Left lung (tissue), 4 donors: ENCODE measurements at regions not wholly inside any gene's neighbourhood (a gene's known extent, or its start where the extent isn't known, plus 50 kb on each side); places are given as distances from the start of the nearest gene placed in this dataset.

Experiments used
- ATAC-seq: fragments of 200-7000 bp; cut with Tn5 transposase; one replicate; pipeline ENCODE4 v1.9.1; 2020; ENCODE audit warnings: moderate library complexity
- DNase-seq, 4 donors: peaks; one replicate each; pipeline ENCODE4 v3.0.0-alpha.2; 2013 to 2020
- H3K27ac ChIP-seq, 2 donors: fragments of 200-600 bp; sonication (generic) in 1 of 2; one replicate each; pipeline versions ENCODE4 v1.5.0 to v1.8.0; 2020 to 2021
- H3K27me3 ChIP-seq, 2 donors: fragments of 200-600 bp; sonication (generic) in 1 of 2; one replicate each; pipeline versions ENCODE4 v1.5.0 to v1.8.0; 2020 to 2021
- H3K36me3 ChIP-seq, 2 donors: fragments of 200-600 bp; sonication (generic) in 1 of 2; one replicate each; pipeline versions ENCODE4 v1.5.0 to v1.8.0; 2020 to 2021
- H3K4me1 ChIP-seq, 2 donors: fragments of 200-600 bp; one replicate each; pipeline ENCODE4 v1.8.0; 2021
- H3K4me3 ChIP-seq, 2 donors: fragments of 200-600 bp; sonication (generic) in 1 of 2; one replicate each; pipeline versions ENCODE4 v1.5.0 to v1.8.0; 2020 to 2021; ENCODE audit warnings: mild to moderate bottlenecking in 1 of 2
- H3K9me3 ChIP-seq, 2 donors: fragments of 200-600 bp; sonication (generic) in 1 of 2; one replicate each; pipeline versions ENCODE4 v1.5.0 to v1.8.0; 2020 to 2021
- intact Hi-C, 2 donors: fragments of 100-400 bp; cut with DNase I; formaldehyde crosslinking; loops; one replicate each; pipeline versions ENCODE4 v1.11.2 to v1.14.2; 2022
- TF ChIP-seq, protein P1 (sequence below), 2 donors: fragments of 200-600 bp; sonication (generic) in 1 of 2; IDR thresholded peaks; one replicate each; pipeline versions ENCODE4 v1.5.0 to v1.8.0; 2021; ENCODE audit warnings: antibody characterized with exemption in 2 of 2
- donor health status: DM: no; HTN: yes; CAD: no.
- donor health status: DM: no; HTN: no; CAD: no.

- no peaks in the 10 kb centered on the region for H3K4me1 ChIP-seq
- DNase-seq, result peak in 1 of 4 donors; percentile 31
- intact Hi-C loops, result no loop called here
- H3K36me3 ChIP-seq, result no peaks in the 10 kb centered on the region
- H3K27ac ChIP-seq, result no peak overlapping the region
- no peak overlapping the region for H3K4me3 ChIP-seq
- H3K27me3 ChIP-seq, result no peaks in the 10 kb centered on the region
- ATAC-seq, result no peak
- TF ChIP-seq, protein P1, sequence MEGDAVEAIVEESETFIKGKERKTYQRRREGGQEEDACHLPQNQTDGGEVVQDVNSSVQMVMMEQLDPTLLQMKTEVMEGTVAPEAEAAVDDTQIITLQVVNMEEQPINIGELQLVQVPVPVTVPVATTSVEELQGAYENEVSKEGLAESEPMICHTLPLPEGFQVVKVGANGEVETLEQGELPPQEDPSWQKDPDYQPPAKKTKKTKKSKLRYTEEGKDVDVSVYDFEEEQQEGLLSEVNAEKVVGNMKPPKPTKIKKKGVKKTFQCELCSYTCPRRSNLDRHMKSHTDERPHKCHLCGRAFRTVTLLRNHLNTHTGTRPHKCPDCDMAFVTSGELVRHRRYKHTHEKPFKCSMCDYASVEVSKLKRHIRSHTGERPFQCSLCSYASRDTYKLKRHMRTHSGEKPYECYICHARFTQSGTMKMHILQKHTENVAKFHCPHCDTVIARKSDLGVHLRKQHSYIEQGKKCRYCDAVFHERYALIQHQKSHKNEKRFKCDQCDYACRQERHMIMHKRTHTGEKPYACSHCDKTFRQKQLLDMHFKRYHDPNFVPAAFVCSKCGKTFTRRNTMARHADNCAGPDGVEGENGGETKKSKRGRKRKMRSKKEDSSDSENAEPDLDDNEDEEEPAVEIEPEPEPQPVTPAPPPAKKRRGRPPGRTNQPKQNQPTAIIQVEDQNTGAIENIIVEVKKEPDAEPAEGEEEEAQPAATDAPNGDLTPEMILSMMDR (IDR thresholded peaks at IDR 0.05), result no peak
- no peaks in the 10 kb centered on the region for H3K9me3 ChIP-seq
Observed at GRCh38 chr18:66111018-66111417, 360.2 kb downstream of the CDH7 start.

GRCh38 chr18:66110607-66111006 is 359.8 kb downstream of the CDH7 start:
- no peak for DNase-seq
- intact Hi-C loops, result no loop called here
- Histone ChIP-seq H3K4me1 (no peaks in the 10 kb centered on the region), H3K9me3 (no peaks in the 10 kb centered on the region), H3K27ac (no peak overlapping the region), H3K4me3 (no peak overlapping the region), H3K36me3 (no peaks in the 10 kb centered on the region), H3K27me3 (no peaks in the 10 kb centered on the region)
- no peak for ATAC-seq
- TF ChIP-seq, protein P1 (IDR thresholded peaks at IDR 0.05), result no peak

- H3K36me3 ChIP-seq, result no peaks in the 10 kb centered on the region
- no peaks in the 10 kb centered on the region for H3K27me3 ChIP-seq
- TF ChIP-seq, protein P1 (IDR thresholded peaks at IDR 0.05), result no peak
- no peaks in the 10 kb centered on the region for H3K4me1 ChIP-seq
- H3K9me3 ChIP-seq, result no peaks in the 10 kb centered on the region
- intact Hi-C loops, result no loop called here
- ATAC-seq, result no peak
- no peak overlapping the region for H3K27ac ChIP-seq
- H3K4me3 ChIP-seq, result no peak overlapping the region
- DNase-seq, result no peak
Observed at GRCh38 chr18:66109981-66110380, 359.2 kb downstream of the CDH7 start.

DNA sequence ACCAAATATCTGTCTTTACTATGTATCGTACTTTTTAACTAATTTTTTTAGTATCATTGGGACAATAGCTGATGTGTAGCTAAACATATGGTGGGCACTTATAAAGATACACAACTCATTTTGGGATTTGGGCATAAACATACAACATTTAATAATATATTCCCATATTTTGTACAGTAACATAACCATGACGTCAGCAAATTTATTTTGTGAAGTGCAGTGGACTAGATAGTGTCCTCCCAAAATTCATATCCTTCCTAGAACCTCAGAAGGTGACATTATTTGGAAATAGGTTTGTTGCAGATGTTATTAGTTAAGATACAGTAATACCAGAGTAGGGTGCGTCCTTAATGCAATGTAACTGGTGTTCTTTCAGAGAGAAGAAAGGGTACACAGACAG is 356.7 kb downstream of the CDH7 start:
- TF ChIP-seq, protein P1 (IDR thresholded peaks at IDR 0.05), result no peak
- H3K9me3 ChIP-seq, result no peaks in the 10 kb centered on the region
- no peak overlapping the region for H3K27ac ChIP-seq
- no peak for DNase-seq
- no peaks in the 10 kb centered on the region for H3K4me1 ChIP-seq
- no peak overlapping the region for H3K4me3 ChIP-seq
- no peaks in the 10 kb centered on the region for H3K27me3 ChIP-seq
- ATAC-seq, result no peak
- intact Hi-C loops, result no loop called here
- no peaks in the 10 kb centered on the region for H3K36me3 ChIP-seq

- intact Hi-C loops, result no loop called here
- DNase-seq, result no peak
- Histone ChIP-seq H3K4me3 (no peak overlapping the region), H3K36me3 (no peaks in the 10 kb centered on the region), H3K27me3 (no peaks in the 10 kb centered on the region), H3K9me3 (no peaks in the 10 kb centered on the region), H3K4me1 (no peaks in the 10 kb centered on the region), H3K27ac (no peak overlapping the region)
- TF ChIP-seq, protein P1 (IDR thresholded peaks at IDR 0.05), result no peak
- ATAC-seq, result no peak
Observed at GRCh38 chr18:66105016-66105415, 354.2 kb downstream of the CDH7 start.
